CD4-positive, CD25-positive, alpha-beta regulatory T cell (primary cell): ENCODE measurements at regions not wholly inside any gene's neighbourhood (a gene's known extent, or its start where the extent isn't known, plus 50 kb on each side); places are given as distances from the start of the nearest gene placed in this dataset.

Experiments used
- ATAC-seq, 2 donors: fragments of 150-1000 bp; cut with Tn5 transposase; one replicate each; pipeline ENCODE4 v1.10.0; 2021; ENCODE audit warnings: low read depth in 2 of 2, moderate number of reproducible peaks in 2 of 2, moderate library complexity in 1 of 2
- DNase-seq, 3 donors: peaks; one replicate each; pipeline versions ENCODE4 v3.0.0 to v3.0.0-alpha.2; 2012 to 2022; ENCODE audit warnings: mixed read lengths in 1 of 3
- H3K27ac ChIP-seq: one replicate; pipeline ENCODE4 v1.7.0; 2013; ENCODE audit warnings: mild to moderate bottlenecking, low read length; ENCODE audit not compliant: insufficient read depth, poor library complexity, severe bottlenecking
- H3K27me3 ChIP-seq: one replicate; pipeline ENCODE4 v1.7.0; 2013; ENCODE audit warnings: low read length; ENCODE audit not compliant: control insufficient read depth, insufficient read depth
- H3K36me3 ChIP-seq: one replicate; pipeline ENCODE4 v1.7.0; 2013; ENCODE audit warnings: mild to moderate bottlenecking, low read length, moderate library complexity; ENCODE audit not compliant: control insufficient read depth, insufficient read depth
- H3K4me1 ChIP-seq: 2 replicates; pipeline ENCODE4 v1.7.0; 2013; ENCODE audit warnings: mild to moderate bottlenecking, low read length; ENCODE audit not compliant: insufficient read depth, control insufficient read depth, poor library complexity, severe bottlenecking
- H3K4me3 ChIP-seq: one replicate; pipeline ENCODE4 v1.7.0; 2013; ENCODE audit warnings: low read depth, mild to moderate bottlenecking, low read length, moderate library complexity
- H3K9me3 ChIP-seq, 2 experiments: 1 replicate in 1 of 2; 2 replicates in 1 of 2; pipeline ENCODE4 v1.7.0; 2013; ENCODE audit warnings: low read length in 2 of 2, mild to moderate bottlenecking in 1 of 2, moderate library complexity in 1 of 2; ENCODE audit not compliant: control insufficient read depth in 2 of 2
- H3K27ac Mint-ChIP-seq, 3 donors: one replicate each; pipeline ENCODE4 v1.8.0; 2020 to 2022; ENCODE audit warnings: mild to moderate bottlenecking in 3 of 3, mixed read lengths in 3 of 3, moderate library complexity in 2 of 3
- H3K27me3 Mint-ChIP-seq: one replicate; pipeline ENCODE4 v1.8.0; 2022; ENCODE audit warnings: mild to moderate bottlenecking, mixed read lengths
- H3K36me3 Mint-ChIP-seq: one replicate; pipeline ENCODE4 v1.8.0; 2020; ENCODE audit warnings: mixed read lengths
- H3K4me1 Mint-ChIP-seq, 4 donors: one replicate each; pipeline ENCODE4 v1.8.0; 2020 to 2022; ENCODE audit warnings: mixed read lengths in 4 of 4, mild to moderate bottlenecking in 1 of 4
- H3K4me3 Mint-ChIP-seq, 4 donors: one replicate each; pipeline ENCODE4 v1.8.0; 2020 to 2022; ENCODE audit warnings: mild to moderate bottlenecking in 4 of 4, mixed read lengths in 4 of 4, moderate library complexity in 3 of 4
- H3K9me3 Mint-ChIP-seq, 7 donors: one replicate each; pipeline ENCODE4 v1.8.0; 2020 to 2022; ENCODE audit warnings: mixed read lengths in 7 of 7, mild to moderate bottlenecking in 3 of 7, moderate library complexity in 2 of 7

DNA sequence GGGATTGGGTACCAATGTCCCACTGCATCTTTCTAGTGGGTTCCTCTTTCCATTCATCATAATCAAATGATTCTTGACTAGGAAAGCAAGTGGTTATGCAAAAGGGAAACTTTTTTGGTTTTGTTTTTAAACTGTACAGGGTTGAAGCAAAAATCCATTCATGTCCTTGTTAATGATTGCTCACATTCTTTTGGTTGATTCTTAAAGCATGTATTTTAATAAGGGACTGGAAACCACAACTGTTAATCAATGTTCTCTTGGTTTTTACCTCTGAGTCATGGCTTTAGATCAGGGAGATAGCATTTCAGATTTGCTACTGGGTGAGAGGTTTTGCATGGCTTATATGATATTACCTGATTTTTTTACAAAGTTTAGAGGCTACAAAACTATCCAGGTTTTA, 371.7 kb upstream of the RGMA start:
- Mint-ChIP-seq H3K4me1 (no peaks in the 10 kb centered on the region), H3K9me3 (peaks cover 0 to 6% (median 0%) of the 10 kb centered on the region in 7 donors), H3K27ac (no peak overlapping the region), H3K27me3 (no peaks in the 10 kb centered on the region), H3K36me3 (no peaks in the 10 kb centered on the region), H3K4me3 (no peak overlapping the region)
- no peaks in the 10 kb centered on the region for H3K27me3 ChIP-seq
- no peak overlapping the region for H3K27ac ChIP-seq
- no peaks in the 10 kb centered on the region for H3K4me1 ChIP-seq
- DNase-seq (no peak), ATAC-seq (no peak)
- no peaks in the 10 kb centered on the region for H3K9me3 ChIP-seq
- no peak overlapping the region for H3K4me3 ChIP-seq
- H3K36me3 ChIP-seq: no peaks in the 10 kb centered on the region

DNA sequence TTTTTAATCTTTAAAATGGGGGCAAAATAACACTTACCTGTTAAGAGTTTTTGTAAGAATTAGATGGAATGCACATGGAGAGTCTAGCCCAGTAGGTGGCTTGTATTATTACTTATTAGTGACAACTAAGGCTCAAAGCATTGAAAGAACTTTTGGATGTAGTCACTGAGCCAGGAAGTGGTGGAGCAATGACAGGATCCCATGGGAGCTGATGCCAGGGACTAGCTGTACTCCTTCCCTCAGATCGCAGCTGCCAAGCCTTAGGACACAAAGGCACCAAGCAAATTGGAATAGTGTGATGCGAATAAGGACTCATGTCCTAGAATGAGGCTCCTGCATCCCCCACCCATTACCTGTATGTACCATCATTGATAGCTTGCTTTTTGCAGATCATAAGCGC, 370.4 kb upstream of the RGMA start:
- no peaks in the 10 kb centered on the region for H3K27me3 ChIP-seq
- H3K4me1 Mint-ChIP-seq: no peaks in the 10 kb centered on the region
- ATAC-seq (no peak), DNase-seq (no peak)
- no peaks in the 10 kb centered on the region for H3K36me3 ChIP-seq
- H3K4me1 ChIP-seq: no peaks in the 10 kb centered on the region
- H3K27ac Mint-ChIP-seq: no peak overlapping the region
- no peak overlapping the region for H3K4me3 ChIP-seq
- no peaks in the 10 kb centered on the region for H3K27me3 Mint-ChIP-seq
- H3K36me3 Mint-ChIP-seq: no peaks in the 10 kb centered on the region
- no peak overlapping the region for H3K4me3 Mint-ChIP-seq
- H3K9me3 Mint-ChIP-seq: peaks cover 0 to 6% (median 0%) of the 10 kb centered on the region in 7 donors
- H3K9me3 ChIP-seq: no peaks in the 10 kb centered on the region
- no peak overlapping the region for H3K27ac ChIP-seq

DNA sequence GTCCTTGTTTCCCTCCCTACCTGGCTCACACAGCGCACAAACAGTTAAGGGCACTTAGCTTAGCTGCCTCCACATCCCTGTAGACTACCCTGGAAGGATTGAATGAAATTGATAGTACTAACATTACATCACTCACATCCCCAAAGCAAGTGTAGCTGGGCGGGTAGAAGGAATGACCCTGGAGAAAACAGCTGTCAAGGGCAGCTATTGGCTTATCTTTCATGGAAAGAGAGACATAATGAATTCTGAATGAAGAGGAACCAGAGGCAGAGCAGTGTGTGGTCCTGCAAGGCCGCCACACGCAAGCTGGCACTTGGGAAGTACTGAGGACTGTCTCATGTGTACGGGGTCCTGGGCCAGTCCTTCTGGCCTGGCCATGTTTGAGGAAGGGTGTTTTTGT, 369.6 kb upstream of the RGMA start:
- Histone ChIP-seq H3K4me1 (no peaks in the 10 kb centered on the region), H3K4me3 (no peak overlapping the region), H3K27me3 (no peaks in the 10 kb centered on the region), H3K9me3 (no peaks in the 10 kb centered on the region), H3K36me3 (no peaks in the 10 kb centered on the region), H3K27ac (no peak overlapping the region)
- no peak overlapping the region for H3K4me3 Mint-ChIP-seq
- H3K4me1 Mint-ChIP-seq: no peaks in the 10 kb centered on the region
- H3K9me3 Mint-ChIP-seq: peaks cover 0 to 6% (median 0%) of the 10 kb centered on the region in 7 donors
- DNase-seq (no peak), ATAC-seq (no peak)
- H3K36me3 Mint-ChIP-seq: no peaks in the 10 kb centered on the region
- no peaks in the 10 kb centered on the region for H3K27me3 Mint-ChIP-seq
- no peak overlapping the region for H3K27ac Mint-ChIP-seq

DNA sequence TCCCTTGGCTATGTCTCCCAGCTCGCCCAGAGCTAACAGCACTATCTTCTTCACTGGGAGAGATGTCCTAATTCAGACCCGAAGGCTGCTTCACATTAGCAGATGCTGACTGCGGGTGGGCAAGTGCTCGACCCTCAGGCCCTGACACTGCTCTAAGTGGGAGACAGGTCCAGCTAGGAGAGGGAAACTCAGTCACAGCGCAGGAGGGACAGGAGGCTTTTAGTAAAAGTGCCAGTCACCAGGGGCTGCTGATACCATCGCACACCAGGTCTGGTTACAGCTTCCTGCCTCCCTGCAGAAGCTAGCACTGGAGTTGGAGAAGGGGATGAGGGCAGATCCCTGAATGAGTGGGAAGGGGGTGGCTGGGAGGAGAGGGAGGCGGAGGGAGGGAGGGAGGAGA, 365.8 kb upstream of the RGMA start:
- Histone ChIP-seq H3K27ac (no peak overlapping the region), H3K9me3 (no peaks in the 10 kb centered on the region), H3K27me3 (no peaks in the 10 kb centered on the region), H3K36me3 (no peaks in the 10 kb centered on the region), H3K4me1 (no peaks in the 10 kb centered on the region), H3K4me3 (no peak overlapping the region)
- no peak for ATAC-seq
- H3K4me1 Mint-ChIP-seq: no peaks in the 10 kb centered on the region
- H3K9me3 Mint-ChIP-seq: peaks cover 0 to 1% (median 0%) of the 10 kb centered on the region in 7 donors
- H3K27me3 Mint-ChIP-seq: no peaks in the 10 kb centered on the region
- H3K27ac Mint-ChIP-seq: no peak overlapping the region
- H3K4me3 Mint-ChIP-seq: no peak overlapping the region
- H3K36me3 Mint-ChIP-seq: no peaks in the 10 kb centered on the region
- no peak for DNase-seq

DNA sequence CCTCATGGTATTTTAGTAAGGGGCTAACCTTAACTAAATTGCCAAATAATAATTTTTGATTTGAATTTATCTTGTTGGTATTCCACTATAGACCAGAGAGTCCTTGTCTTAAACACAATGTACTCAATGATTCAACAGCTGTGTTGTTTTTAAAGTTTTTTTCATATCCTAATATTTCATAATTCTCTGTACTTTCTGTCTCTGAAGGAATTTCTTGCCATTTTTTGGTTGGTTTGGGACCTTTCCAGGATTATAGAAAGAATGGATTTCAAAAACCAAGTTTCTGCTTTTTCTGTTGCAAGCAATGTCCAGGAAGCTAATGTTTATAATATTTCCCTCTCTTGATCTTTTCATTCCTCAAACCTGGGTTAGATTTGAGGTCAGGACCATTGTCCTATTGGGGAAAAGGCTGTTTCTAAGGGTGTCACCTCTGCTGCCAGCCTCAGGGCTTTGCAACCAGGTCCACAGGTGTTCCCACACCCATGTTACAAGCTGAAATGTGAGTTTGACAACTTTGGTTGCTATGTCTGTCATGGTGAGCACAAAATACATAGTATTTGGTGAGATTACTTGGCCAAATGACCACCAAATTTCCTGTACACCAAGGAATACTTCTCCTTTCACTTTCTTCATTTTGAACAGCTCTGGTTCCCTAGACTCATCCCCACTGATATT, 363.7 kb upstream of the RGMA start:
- DNase-seq (no peak), ATAC-seq (no peak)
- H3K27ac Mint-ChIP-seq: no peak overlapping the region
- Histone ChIP-seq H3K27me3 (no peaks in the 10 kb centered on the region), H3K4me3 (no peak overlapping the region), H3K27ac (no peak overlapping the region), H3K4me1 (no peaks in the 10 kb centered on the region), H3K9me3 (no peaks in the 10 kb centered on the region), H3K36me3 (no peaks in the 10 kb centered on the region)
- H3K27me3 Mint-ChIP-seq: no peaks in the 10 kb centered on the region
- H3K9me3 Mint-ChIP-seq: peaks cover 0 to 1% (median 0%) of the 10 kb centered on the region in 7 donors
- no peaks in the 10 kb centered on the region for H3K36me3 Mint-ChIP-seq
- no peak overlapping the region for H3K4me3 Mint-ChIP-seq
- no peaks in the 10 kb centered on the region for H3K4me1 Mint-ChIP-seq

DNA sequence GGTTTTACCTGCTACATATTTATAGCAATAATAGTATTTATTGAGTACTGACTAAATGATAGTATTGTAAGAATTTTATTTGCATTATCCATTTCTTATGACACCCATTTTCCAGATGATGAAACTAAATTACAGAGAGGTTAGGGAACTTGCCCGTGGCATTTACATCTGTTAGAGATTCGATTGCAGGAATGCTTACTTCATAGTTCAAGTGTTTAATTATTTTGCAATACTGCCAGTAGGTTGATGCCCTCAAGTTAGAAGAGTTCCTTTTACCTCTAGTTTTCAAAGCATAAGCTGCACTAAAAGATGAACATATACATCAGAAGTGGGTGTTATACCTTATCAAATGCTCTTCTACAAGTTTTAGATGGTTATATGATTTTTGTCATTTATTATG, 362.8 kb upstream of the RGMA start:
- DNase-seq: no peak
- H3K36me3 Mint-ChIP-seq: no peaks in the 10 kb centered on the region

DNA sequence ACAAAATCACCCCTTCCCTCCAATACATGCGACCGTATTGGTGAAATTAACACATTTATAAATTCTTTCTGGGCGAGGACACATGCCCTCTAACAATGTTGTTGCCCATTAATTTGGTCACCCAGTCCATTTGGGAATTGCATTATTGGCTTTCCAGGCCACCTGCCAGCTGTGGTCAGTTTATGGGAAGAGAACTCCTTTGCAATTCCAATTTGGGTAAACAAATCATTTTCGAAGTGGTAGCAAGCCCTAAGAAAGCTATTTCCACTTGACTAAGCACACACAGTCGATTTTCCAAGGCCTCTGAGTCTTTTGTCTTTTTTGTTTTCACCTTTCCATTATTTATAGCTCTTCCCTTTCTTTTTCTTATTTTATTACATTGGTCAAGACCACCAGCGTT, 362.3 kb upstream of the RGMA start:
- Mint-ChIP-seq H3K4me1 (no peaks in the 10 kb centered on the region), H3K9me3 (peaks cover 0 to 1% (median 0%) of the 10 kb centered on the region in 7 donors), H3K27ac (no peak overlapping the region), H3K4me3 (no peak overlapping the region), H3K27me3 (no peaks in the 10 kb centered on the region), H3K36me3 (no peaks in the 10 kb centered on the region)
- no peak overlapping the region for H3K27ac ChIP-seq
- ATAC-seq: no peak
- H3K4me1 ChIP-seq: no peaks in the 10 kb centered on the region
- no peaks in the 10 kb centered on the region for H3K27me3 ChIP-seq
- no peaks in the 10 kb centered on the region for H3K36me3 ChIP-seq
- no peaks in the 10 kb centered on the region for H3K9me3 ChIP-seq
- no peak overlapping the region for H3K4me3 ChIP-seq
- no peak for DNase-seq

More for the DNA sequence above, 362.8 kb upstream of the RGMA start:
- H3K27ac Mint-ChIP-seq: no peak overlapping the region
- H3K27me3 Mint-ChIP-seq: no peaks in the 10 kb centered on the region
- no peak overlapping the region for H3K4me3 Mint-ChIP-seq
- Histone ChIP-seq H3K27me3 (no peaks in the 10 kb centered on the region), H3K4me3 (no peak overlapping the region), H3K9me3 (no peaks in the 10 kb centered on the region), H3K36me3 (no peaks in the 10 kb centered on the region), H3K27ac (no peak overlapping the region), H3K4me1 (no peaks in the 10 kb centered on the region)
- peaks cover 0 to 1% (median 0%) of the 10 kb centered on the region in 7 donors for H3K9me3 Mint-ChIP-seq
- no peak for ATAC-seq
- H3K4me1 Mint-ChIP-seq: no peaks in the 10 kb centered on the region

DNA sequence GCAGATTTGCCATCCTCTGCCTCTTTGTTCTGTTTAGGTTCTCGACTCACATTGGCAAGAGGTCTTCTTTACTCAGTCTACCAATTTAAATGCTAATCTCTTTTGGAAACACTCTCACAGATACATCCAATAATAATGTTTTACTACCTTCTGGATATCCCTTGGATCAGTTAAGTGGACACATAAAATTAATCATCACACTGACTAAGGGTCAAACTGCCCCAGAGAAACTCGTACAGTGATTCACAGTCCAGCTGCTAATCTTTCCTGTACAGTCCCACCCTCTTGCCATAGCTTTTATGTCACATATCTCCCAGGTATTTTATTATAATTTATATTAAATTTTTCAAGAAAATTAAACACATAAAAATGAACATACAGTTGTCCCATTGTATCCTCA, 360.8 kb upstream of the RGMA start:
- no peaks in the 10 kb centered on the region for H3K27me3 Mint-ChIP-seq
- no peak for ATAC-seq
- no peak for DNase-seq
- H3K9me3 Mint-ChIP-seq: peaks cover 0 to 1% (median 0%) of the 10 kb centered on the region in 7 donors
- Histone ChIP-seq H3K27me3 (no peaks in the 10 kb centered on the region), H3K36me3 (no peaks in the 10 kb centered on the region), H3K4me3 (no peak overlapping the region), H3K27ac (no peak overlapping the region), H3K9me3 (no peaks in the 10 kb centered on the region), H3K4me1 (no peaks in the 10 kb centered on the region)
- no peaks in the 10 kb centered on the region for H3K4me1 Mint-ChIP-seq
- no peak overlapping the region for H3K4me3 Mint-ChIP-seq
- H3K27ac Mint-ChIP-seq: no peak overlapping the region
- no peaks in the 10 kb centered on the region for H3K36me3 Mint-ChIP-seq
